HG03066 (cell line): ENCODE measurements at regions not wholly inside any gene's neighbourhood (a gene's known extent, or its start where the extent isn't known, plus 50 kb on each side); places are given as distances from the start of the nearest gene placed in this dataset.

Source experiments
- ATAC-seq: cut with Tn5 transposase; IDR thresholded peaks from one replicate; pipeline ENCODE4 v1.9.1; 2021; ENCODE audit warnings: low read depth; ENCODE audit not compliant: unreplicated experiment

DNA sequence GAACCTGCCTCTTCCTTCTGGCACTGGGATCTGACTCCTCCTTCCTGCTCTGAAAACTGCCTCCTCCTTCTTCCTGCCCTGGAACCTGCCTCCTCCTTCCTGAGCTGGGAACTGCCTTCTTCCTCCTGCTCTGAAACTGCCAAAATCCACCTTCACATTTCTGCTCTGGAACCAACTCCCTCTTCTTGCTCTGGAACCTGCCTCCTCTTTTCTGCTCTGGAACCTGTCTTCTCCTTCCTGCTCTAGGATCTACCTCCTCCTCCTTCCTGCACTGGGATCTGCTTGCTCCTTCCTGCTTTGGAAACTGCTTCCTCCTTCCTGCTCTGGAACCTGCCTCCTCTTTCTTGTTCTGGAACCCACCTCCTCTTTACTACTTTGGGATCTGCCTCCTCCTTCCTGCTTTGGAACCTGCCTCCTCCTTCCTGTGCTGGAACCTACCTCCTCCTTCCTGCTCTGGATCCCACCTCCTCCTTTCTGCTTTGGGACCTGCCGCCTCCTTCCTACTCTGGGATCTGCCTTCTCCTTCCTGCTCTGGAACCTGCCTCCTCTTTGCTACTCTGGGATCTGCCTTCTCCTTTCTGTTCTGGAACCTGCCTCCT is 315.5 kb downstream of the PRL start:
- ATAC-seq = no peak

DNA sequence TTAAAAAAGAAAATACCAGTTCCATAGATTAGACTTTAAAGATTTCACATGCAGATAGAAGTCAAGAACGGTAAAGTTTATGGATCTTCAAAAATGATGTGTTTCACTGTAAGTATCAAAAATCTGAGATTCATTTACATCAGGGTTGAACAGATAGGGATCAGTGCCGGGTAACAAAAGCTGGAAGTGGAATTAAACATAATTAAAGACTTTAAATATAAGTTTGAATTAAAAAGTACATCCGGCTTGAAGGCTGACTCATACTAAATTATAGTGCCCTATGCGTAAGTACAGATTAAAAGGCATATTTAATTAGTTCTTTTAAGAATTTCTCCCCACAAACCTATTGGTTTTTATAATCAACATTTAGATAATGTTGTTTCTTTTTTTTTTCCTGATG is 312.7 kb downstream of the PRL start:
- ATAC-seq = no peak

DNA sequence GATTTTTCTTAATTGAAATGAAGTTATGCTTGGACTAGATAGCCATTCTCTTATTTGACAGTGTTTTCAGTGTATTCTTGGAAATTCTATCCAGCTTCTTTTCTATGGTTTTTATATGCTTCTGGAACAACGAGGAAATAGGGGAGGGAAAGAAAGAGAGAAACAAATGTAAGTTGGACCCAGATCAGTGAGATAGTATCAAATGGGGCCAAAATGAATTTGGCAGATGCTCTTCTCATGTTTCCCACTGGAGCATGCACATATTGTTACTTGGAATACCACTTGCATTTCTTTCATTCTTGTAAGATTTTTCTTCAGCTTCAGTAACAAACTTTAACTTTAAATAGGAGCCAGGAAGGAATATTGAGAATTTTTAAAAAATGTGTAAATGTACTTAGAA is 312.3 kb downstream of the PRL start:
- no peak for ATAC-seq

DNA sequence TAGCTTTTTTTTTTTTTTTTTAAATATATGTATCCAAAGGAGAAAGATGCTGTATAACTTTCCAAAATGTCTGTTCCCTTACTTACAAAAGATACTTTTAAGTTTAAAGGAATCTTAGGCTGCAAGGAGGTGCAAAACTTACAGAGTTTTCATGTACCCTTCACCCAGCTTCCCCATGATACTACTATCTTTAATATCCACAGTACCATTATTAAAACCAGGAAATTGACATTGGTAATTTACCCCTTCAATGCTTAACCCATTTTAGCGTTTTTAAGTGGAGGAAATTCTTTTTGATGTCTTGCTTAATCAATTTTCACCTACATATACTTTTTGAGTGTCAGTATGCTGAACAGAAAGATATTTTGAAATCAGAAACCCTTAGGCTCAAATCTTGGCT is 310.9 kb downstream of the PRL start:
- ATAC-seq = no peak

DNA sequence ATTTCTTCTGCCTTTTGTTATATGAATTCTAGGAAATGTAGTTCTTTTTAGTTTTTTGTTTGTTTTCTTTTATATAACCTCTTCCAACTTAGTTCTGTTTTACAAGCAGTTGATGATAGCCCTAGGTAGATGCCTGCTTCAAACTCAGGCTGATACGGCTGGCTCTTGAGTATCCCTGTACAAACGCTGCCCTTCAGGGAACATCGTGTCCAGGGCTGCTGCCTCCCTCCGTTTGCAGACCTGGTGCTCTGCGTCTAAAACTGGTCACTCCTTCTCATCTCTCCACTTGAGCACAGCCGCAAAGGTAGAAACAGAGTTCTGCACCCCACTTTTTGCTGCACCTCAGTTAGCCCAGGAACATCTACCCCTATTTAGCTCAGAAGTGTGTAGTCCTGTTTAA is 310.1 kb downstream of the PRL start:
- ATAC-seq = no peak

DNA sequence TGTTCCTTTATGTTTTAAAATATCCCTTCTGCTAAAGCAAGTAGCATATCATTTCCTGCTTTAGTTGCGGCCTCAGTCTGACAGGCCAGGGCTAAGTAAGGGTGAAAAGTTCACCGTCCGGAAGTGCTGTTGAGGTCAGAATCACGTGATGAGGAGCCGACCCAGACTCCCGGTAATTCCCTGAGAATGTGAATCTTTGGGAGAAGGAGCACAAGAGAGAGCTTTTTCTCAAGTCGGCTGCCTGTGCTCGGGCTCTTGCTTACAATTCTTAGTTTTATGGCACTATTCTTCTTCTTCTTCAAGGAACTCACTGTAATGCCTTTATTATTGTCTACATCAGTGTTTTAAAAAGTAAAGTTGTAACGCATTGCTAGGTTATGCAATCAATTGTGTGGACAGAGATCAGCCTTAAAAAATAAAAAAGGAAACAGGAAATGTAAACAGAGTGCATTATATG is 309.3 kb downstream of the PRL start:
- peak; percentile 84 for ATAC-seq

DNA sequence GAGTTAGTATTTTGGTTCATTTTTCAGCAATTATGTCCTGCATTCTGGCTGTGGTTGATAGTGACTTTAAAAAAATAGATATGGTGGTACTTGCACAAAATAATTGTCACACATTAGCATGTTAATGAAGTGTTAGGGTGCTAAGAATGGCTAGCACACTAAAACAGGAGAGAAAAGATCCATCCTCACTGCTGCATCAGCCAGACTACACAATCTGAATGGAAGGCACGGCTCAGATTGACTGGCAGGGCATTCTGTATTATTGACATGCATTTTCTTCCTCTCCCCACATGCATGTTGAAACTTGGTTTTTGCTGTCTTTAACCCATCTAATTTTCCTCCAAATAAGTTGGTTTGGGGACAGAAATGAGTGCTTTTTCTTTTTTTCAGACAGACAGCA is 306.3 kb downstream of the PRL start:
- ATAC-seq = no peak

DNA sequence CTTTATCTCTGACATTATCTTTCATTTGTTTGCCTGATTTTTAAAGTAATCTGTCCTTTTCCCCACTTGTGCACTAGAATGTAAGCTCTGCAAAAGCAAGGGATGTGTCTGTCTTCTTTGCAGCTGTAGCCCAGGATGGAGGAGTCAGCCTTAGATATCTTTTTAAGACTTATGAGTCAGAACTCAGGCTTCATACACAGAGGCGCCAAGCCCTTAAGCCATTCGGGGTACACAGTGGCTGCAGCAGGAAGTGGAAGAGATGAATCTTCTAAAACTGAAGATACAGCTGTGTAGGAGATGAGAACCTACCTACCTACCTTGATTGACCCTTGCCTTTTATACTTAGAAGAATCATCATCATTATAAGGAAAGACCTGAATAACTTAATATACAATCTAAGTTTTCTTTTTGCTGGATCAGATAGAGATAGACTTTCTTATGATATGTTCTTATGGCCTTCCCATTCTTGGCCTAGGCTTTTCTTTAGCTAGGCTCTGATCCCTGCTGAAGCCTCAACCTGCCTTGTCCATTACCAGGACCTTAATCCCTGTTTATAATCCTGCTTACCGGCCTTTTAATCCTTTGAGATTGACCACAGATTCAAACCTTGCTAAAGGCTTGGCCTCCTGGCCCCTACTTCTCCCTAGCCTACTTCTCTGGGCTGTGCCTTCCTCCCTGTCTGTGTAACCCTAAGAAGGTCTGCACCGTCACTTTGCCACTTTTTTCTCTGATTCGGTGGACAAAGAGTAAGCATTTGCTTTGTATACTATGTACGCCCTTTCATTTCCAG is 304.5 kb downstream of the PRL start:
- no peak for ATAC-seq

DNA sequence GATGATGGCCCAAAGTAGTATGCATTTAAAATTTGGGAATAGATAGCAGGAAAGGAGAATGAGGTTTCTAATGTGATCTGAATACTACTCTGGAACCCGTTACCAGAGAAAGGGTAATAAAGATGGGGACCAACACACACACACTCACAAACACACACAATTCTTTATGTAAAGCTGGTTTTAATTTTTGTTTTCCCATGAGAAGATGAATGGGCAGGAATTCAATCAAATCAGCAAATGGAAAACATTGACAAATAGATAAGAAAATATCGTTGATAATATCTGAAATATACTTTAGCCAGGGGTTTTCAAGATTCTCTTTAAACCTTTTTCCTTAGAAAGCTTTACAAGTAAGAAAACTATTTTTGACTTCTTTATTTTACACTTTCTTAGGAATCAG is 303.0 kb downstream of the PRL start:
- ATAC-seq = no peak

DNA sequence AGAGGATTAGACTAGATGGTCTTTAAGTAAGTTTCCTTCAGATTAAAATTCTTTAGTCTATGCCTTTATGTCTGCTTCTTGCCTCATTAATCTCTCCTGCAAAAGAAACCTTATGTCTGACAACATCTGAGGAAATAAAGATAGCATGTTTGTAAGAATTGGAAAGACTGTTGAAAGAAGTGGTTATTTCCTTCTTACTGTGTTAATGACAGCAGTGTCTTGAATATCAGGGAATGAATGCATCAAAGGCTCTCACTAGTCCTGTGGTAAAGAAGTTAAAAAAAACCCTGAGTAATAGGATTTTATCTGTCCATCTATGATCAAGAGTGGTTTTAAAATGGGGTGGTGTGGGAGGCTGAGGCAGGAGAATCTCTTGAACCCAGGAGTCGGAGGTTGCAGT is 302.0 kb downstream of the PRL start:
- no peak for ATAC-seq

DNA sequence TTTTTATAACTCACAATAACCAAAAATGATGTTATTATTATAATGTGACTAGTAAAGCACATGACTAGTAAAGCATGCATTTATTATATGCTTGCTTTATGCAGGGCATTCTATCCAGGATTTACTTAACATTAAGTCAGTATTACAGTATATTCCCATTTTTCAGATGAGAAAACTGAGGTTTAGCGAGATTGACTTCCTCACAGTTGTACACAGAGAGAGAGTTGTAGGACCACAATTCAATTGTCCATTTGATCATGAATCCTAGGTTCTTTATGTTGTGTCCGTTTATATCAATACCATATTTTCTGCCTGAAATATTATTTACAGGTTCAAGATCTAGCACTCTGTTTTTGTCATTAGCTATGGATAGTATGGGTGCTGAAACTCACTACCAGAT is 301.5 kb downstream of the PRL start:
- no peak for ATAC-seq

DNA sequence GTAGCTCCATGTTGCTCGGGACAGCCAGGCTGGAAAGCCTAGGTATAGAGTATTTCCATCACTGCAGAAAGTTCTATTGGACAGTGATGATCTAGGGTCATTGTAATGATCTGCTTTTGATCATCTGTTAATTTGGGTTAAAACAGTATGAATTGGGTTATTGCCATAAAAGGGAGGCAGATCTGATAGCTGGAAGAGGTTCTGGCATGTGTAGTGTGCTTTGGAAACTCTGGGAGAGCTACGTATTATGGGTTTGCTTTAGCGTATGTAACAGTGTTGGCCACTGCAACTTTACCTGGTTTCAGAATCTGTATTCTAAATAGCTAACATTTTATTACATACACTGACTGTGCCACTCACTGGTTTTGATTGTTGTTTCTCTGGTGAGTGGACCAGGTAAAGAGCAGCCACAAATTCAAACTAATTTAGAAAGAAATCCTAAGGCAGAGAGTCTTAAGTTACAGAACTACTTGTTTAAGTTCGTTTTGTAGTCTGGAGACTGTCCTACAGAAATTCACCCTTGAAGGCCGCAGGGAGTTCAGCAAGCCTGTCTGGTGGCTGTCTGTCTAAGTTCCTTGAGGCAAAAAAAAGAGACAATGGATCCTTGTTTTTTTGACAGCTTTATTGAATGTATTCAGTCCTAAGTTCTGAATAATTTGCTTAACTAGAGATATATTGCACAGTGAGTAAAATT is 300.3 kb downstream of the PRL start:
- ATAC-seq = no peak

DNA sequence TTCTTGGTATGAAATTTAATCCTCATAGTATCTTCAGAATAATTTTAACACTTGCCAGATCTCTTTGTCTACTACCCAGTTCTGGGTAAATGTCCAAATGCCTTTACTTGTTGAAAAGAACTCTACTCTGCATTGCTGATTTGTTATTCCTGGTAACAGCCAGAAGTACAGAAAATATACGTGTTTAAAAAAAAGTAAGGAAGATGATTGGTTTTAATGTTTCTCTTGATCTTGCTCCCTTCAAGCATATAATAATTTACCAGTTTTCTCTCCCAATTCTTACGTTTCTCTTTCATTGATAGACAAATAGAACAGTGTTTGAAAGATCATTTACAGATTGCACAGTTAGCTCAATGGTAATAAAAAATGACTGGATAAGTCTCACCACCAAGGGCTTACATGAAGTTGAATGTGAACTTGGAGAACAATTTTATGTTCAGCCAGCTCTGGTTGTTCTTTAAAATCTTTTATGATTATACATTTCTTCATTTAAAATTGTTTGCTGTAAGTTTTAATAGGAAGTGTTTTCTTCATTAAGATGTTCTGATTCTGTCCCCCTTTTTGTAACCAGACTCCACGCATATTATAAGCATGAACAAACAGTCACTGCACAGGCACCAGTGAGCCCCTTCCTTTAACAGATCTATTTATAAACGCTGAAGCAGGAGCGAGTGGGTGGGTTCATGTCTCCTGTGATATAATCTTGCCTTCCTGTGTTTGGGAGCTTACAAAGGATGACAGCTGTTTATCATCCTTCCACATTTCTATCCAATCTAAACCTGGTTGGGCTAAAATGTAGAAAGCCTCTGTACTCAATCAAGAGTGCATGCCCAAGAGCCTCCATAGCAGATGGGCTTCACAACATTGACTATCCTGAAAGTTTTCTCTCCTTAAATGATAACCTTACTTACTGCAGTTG is 299.5 kb downstream of the PRL start:
- ATAC-seq = no peak

DNA sequence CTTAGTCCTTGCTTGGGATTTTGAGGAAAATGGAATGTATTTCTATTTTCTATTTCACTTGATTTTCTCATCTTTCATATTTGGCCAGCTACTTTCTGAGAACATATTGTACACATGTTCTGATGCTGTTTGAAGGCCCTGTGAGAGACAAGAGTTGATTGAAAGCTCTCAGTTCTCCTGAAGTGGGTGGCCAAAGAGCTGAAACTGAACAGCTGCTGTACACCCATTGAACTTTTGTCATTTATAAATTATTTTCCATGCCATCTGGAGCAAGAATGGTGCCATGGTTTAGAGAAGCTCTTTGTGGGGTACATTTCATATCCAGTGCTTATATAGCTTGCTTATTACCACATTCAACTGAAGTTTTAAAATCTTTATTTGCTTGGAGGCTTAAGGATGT is 298.3 kb downstream of the PRL start:
- ATAC-seq = no peak

DNA sequence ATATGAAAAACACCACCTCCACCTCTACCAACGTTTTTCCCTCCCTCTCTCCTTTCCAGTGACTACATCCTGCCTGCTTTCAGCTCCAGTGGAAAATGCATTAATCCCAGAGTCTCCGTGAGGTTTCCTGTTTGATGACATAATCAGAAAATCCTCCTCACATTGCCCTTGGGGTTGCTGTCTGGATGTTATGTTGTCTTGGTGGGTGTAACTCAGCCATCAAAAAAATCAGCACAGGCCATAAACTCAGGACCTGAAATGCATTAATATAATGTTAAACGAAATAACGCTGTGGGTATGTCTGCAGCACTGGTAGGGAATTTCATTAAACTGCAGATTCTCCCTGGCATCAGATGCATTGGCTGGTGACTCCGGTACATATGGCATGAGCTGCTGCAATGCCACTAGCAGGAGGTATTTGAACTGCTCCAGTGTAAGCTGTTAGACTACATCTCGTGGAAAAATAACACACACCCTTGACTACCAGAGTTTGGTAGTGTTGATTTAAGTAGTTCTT is 297.8 kb downstream of the PRL start:
- no peak for ATAC-seq

DNA sequence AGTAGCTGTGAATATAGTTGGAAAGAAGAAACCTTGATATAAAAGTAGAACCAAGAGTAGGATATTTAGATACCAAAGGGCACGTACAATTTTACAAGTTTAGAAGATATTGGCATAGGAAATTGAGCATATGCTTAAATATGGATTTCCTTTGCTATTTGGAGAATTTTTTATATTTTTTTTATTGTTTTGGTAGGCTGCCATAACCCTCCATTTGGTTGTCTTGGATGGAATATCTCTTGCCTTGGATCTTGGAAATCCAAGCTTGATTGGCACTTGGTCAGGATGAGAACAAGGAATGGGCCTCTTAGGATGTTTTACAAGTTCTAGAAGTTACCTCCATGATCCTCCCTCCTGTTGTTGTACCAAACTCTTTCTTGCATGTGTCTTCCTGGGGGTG is 297.1 kb downstream of the PRL start:
- ATAC-seq = no peak

DNA sequence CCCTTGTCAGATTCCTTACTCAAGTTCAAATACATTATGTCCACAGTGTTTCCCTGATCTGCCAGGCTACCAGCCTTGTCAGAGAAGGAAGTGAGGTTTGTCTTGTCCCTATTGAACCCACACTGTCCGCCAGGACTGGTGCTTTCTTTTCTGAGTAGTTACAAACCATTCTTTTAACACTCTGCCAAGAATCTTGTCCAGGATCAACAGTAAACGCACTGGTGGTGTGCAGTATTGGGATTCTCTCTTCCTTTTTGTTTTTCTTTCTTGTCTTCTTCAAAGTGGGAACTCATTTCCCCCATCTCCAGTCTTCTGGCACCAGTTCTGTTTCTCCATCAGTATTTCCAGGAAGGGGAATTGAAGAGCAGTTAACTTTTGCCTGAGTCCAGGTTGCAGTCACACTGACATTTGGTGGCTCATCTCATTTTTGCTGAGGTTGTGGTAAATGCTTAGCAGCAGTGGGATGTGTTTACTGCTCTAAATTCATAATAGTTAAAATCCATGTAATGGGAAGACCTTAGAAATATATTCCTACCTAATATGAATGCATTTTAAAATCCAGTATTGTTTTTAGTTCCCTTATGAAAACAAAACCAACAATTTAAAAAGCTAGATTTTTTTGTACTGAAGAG is 295.3 kb downstream of the PRL start:
- no peak for ATAC-seq

DNA sequence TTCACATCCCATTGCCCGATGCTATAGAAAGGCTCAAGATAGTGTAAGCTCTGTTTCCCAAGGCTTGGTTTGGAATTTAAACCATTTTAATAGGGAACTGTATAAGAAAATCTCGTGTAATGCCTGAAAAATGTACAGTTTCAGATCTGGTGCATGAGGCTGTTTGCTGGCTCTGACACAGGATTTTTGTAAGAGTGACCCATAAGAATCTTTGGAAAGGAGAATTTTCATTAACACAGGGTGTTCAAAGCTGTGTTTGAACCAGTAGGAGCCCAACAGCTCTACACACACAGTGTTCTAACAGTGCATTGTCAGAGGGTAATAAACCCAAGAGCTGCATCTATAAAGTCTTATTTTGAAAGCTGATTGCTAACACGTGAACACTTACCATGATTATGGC is 293.5 kb downstream of the PRL start:
- no peak for ATAC-seq

DNA sequence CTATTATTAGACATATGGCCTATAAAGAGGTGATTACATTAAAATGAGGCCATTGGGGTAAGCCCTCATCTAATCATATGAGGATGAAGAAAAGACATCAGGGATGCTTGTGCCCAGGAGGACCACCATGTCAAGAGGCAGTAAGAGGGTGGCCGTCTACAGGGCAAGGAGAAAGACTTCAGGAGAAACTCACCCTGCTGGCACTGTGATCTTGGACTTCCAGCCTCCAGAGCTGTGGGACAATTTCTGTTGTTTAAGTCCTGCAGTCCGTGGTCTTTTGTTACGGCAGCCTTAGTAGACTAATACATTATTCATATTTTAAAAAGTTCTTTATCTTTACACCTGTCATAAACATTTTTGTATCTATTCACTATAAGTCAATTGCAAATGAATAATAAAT is 290.0 kb downstream of the PRL start:
- no peak for ATAC-seq

DNA sequence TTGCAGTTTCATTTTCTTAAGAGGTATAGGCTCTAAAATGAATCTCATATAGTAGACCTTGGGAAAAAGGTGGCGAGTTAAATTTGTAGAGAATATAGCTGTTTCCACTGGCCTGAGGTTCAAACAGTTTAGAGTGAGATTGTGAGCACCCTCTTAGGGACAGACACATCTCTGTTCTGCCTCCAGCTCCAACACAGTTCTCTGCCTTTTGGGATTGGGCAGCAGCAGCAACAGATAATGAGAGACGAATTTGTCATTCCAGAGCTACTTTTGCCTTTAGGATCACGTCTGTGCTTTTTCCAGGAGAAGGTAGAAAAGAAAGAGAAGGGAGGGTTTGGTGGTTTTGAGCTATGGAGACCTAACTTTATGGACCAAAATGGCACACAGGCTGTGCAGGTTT is 289.4 kb downstream of the PRL start:
- no peak for ATAC-seq
